PC-9 (cell line): ENCODE measurements at regions not wholly inside any gene's neighbourhood (a gene's known extent, or its start where the extent isn't known, plus 50 kb on each side); places are given as distances from the start of the nearest gene placed in this dataset.

Source experiments
- BruUV-seq: library from RNA; stranded (reverse); fragments of 400-500 nt; replicated peaks from 2 replicates; lab custom pipeline; 2021; lab: Mats Ljungman, UMichigan
- CTCF ChIA-PET: fragments of 300-600 bp; sonication (Branson Sonifier 250); formaldehyde crosslinking; loops from one replicate; lab custom pipeline; 2022; ENCODE audit warnings: antibody characterized with exemption; lab: Charles Lee
- POLR2A ChIA-PET: fragments of 300-600 bp; sonication (Branson Sonifier 250); formaldehyde crosslinking; loops from one replicate; lab custom pipeline; 2022; ENCODE audit warnings: antibody characterized with exemption; ENCODE audit not compliant: unreplicated experiment; lab: Charles Lee
- DNase-seq, 2 experiments: peaks; one replicate each; pipeline versions ENCODE4 v3.0.0 to v3.0.0-alpha.2; 2015 to 2022; ENCODE audit warnings: mixed read lengths in 1 of 2
- H2AFZ ChIP-seq: fragments of 200-600 bp; sonication (generic); 2 replicates; pipeline ENCODE4 v1.8.1; 2017; ENCODE audit warnings: antibody characterized with exemption
- H3F3A ChIP-seq: fragments of 200-600 bp; sonication (generic); 2 replicates; pipeline ENCODE4 v1.8.1; 2017; ENCODE audit warnings: antibody characterized with exemption, mild to moderate bottlenecking, low read depth; ENCODE audit not compliant: insufficient read depth
- H3K27ac ChIP-seq: fragments of 200-600 bp; sonication (generic); 2 replicates; pipeline ENCODE4 v1.6.1; 2016; ENCODE audit warnings: mixed run types
- H3K27me3 ChIP-seq: fragments of 200-600 bp; sonication (generic); 2 replicates; pipeline ENCODE4 v1.6.1; 2016; ENCODE audit warnings: low read depth, mixed run types; ENCODE audit not compliant: insufficient read depth
- H3K36me3 ChIP-seq: fragments of 200-600 bp; sonication (generic); 2 replicates; pipeline ENCODE4 v1.6.1; 2016; ENCODE audit warnings: low read depth, mixed run types
- H3K4me1 ChIP-seq: fragments of 200-600 bp; sonication (generic); replicated peaks from 2 replicates; pipeline ENCODE4 v1.6.1; 2016; ENCODE audit warnings: mixed run types; ENCODE audit not compliant: insufficient read depth
- H3K4me2 ChIP-seq: fragments of 200-600 bp; sonication (generic); 2 replicates; pipeline ENCODE4 v1.6.1; 2017; ENCODE audit warnings: mixed run types
- H3K4me3 ChIP-seq: fragments of 200-600 bp; sonication (generic); 2 replicates; pipeline ENCODE4 v1.6.1; 2016; ENCODE audit warnings: mixed run types
- H3K79me2 ChIP-seq: fragments of 200-600 bp; sonication (generic); 2 replicates; pipeline ENCODE4 v1.6.1; 2017; ENCODE audit warnings: low read depth, mixed run types
- H3K9me2 ChIP-seq: fragments of 200-600 bp; sonication (generic); 2 replicates; pipeline ENCODE4 v1.8.1; 2017; ENCODE audit warnings: mild to moderate bottlenecking; ENCODE audit not compliant: insufficient read depth
- H3K9me3 ChIP-seq: fragments of 200-600 bp; sonication (generic); 2 replicates; pipeline ENCODE4 v1.8.1; 2016; ENCODE audit warnings: low read depth; ENCODE audit not compliant: insufficient read depth
- H4K20me1 ChIP-seq: fragments of 200-600 bp; sonication (generic); 2 replicates; pipeline ENCODE4 v1.8.1; 2017; ENCODE audit not compliant: insufficient read depth
- EZH2 ChIP-seq: fragments of 200-600 bp; sonication (generic); IDR thresholded peaks from 2 replicates; pipeline ENCODE4 v1.8.0; 2017; ENCODE audit warnings: antibody characterized with exemption, low read depth
- intact Hi-C: fragments of 100-400 bp; cut with micrococcal nuclease; formaldehyde crosslinking; loops from one replicate; pipeline ENCODE4 v1.10.0; 2022; ENCODE audit not compliant: unreplicated experiment
- TF ChIP-seq, protein P1 (sequence below): fragments of 200-600 bp; sonication (generic); conservative IDR thresholded peaks from 2 replicates; pipeline ENCODE4 v1.6.1; 2017; ENCODE audit warnings: mixed run types, antibody characterized with exemption, mild to moderate bottlenecking, moderate library complexity

DNA sequence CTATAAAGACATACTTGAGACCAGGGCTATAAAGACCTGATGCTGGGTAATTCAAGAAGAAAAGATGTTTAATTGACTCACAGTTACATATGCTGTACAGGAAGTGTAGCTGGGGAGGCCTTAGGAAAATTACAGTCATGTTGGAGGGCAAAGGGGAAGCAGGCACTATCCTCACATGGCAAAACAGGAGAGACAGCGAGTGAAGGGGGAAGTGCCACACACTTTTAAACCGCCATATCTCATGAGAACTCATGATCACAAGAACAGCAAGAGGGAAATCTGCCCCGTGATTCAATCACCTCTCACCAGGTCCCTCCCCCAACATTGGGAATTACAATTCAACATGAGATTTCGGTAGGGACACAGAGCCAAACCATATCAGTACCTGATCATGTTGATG is 89.9 kb upstream of the ADAMTSL1 start:
- POLR2A ChIA-PET: no interaction called here
- Histone ChIP-seq H3K4me1 (peaks cover 9% of the 10 kb centered on the region), H3K9me2 (no peaks in the 10 kb centered on the region), H3K9me3 (no peaks in the 10 kb centered on the region), H3K36me3 (no peaks in the 10 kb centered on the region), H2AFZ (no peak overlapping the region), H3K27ac (no peak overlapping the region), H3K4me3 (no peak overlapping the region), H3K27me3 (no peaks in the 10 kb centered on the region), H3K4me2 (no peak overlapping the region), H3K79me2 (no peaks in the 10 kb centered on the region), H3F3A (no peaks in the 10 kb centered on the region), H4K20me1 (no peaks in the 10 kb centered on the region)
- intact Hi-C loops: no loop called here
- CTCF ChIA-PET: no interaction called here
- BruUV-seq: no TSS peak
- no peak for DNase-seq
- TF ChIP-seq, protein P1, sequence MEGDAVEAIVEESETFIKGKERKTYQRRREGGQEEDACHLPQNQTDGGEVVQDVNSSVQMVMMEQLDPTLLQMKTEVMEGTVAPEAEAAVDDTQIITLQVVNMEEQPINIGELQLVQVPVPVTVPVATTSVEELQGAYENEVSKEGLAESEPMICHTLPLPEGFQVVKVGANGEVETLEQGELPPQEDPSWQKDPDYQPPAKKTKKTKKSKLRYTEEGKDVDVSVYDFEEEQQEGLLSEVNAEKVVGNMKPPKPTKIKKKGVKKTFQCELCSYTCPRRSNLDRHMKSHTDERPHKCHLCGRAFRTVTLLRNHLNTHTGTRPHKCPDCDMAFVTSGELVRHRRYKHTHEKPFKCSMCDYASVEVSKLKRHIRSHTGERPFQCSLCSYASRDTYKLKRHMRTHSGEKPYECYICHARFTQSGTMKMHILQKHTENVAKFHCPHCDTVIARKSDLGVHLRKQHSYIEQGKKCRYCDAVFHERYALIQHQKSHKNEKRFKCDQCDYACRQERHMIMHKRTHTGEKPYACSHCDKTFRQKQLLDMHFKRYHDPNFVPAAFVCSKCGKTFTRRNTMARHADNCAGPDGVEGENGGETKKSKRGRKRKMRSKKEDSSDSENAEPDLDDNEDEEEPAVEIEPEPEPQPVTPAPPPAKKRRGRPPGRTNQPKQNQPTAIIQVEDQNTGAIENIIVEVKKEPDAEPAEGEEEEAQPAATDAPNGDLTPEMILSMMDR: no peak
- no peak for TF ChIP-seq EZH2

DNA sequence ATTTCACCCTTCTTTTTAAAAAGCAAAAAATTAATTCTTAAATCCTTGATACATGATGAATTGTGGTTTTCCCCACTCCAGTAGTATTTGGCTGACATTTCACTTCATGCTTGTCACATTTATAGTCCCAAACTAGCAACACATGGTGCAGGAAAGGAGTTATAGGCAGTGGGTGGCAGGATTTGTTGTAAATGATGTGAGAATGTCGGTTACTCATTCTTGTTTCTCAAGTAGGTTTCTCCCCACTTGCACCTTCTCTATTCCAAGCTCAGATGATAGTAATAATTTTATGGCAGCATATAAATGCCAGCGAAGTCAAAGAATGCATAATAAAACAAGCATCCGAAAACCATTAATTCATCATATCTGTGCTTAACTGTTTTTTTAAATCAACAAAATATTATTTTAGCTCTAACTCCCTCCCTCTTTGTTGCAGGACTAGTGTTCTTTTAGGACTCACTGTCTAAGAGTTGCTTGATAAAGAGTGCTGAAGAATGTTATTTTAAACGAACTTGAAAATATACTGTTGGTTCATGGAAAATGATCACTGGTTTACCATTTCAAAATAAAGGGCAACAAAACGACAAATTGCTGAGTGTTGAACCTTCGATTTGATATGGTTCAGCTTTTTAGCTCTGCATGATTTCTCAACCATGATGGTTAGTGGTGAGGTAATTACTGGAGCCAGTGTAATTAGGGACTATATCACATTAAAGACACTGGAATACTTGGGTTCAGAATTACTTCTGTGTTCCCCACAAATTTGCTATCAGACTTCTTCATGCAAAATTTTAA is 88.1 kb upstream of the ADAMTSL1 start:
- no peak overlapping the region for H3K4me3 ChIP-seq
- ChIA-PET CTCF (no interaction called here), POLR2A (no interaction called here)
- H3K79me2 ChIP-seq: no peaks in the 10 kb centered on the region
- no peak for DNase-seq
- no peak overlapping the region for H2AFZ ChIP-seq
- H3K27me3 ChIP-seq: no peaks in the 10 kb centered on the region
- no peaks in the 10 kb centered on the region for H3K4me1 ChIP-seq
- no peak overlapping the region for H3K27ac ChIP-seq
- no peak overlapping the region for H3K4me2 ChIP-seq
- H3F3A ChIP-seq: no peaks in the 10 kb centered on the region
- H4K20me1 ChIP-seq: no peaks in the 10 kb centered on the region
- TF ChIP-seq EZH2: no peak
- TF ChIP-seq, protein P1: no peak
- intact Hi-C loops: no loop called here
- no TSS peak for BruUV-seq
- H3K9me3 ChIP-seq: no peaks in the 10 kb centered on the region
- H3K36me3 ChIP-seq: no peaks in the 10 kb centered on the region
- H3K9me2 ChIP-seq: no peaks in the 10 kb centered on the region

DNA sequence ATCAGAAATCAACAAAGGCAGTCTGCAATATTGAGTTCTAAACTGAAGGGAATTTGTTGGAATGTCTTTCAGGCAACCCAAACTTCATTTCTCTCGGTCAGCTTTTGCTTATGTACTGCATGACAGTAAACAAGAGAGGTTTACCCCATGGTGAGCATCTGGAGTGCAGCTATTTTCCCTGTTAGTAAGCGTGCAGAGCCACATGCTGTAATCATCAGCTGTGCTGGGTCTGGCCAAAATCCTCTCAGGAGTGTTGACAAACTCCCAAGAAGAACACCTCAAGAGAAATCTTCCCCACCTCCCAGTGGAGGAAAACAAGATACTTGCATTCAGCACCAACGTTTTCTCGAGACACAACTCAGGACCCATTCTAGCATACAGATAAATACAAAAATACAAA is 83.6 kb upstream of the ADAMTSL1 start:
- TF ChIP-seq EZH2: no peak
- TF ChIP-seq, protein P1: no peak

More for the DNA sequence above, 83.6 kb upstream of the ADAMTSL1 start:
- Histone ChIP-seq H2AFZ (no peak overlapping the region), H3K36me3 (no peaks in the 10 kb centered on the region), H3F3A (peaks cover 24% of the 10 kb centered on the region; the same call in 1 of the 2 replicates), H4K20me1 (no peaks in the 10 kb centered on the region), H3K9me2 (no peaks in the 10 kb centered on the region), H3K27me3 (no peaks in the 10 kb centered on the region), H3K4me3 (no peak overlapping the region), H3K9me3 (no peaks in the 10 kb centered on the region), H3K79me2 (no peaks in the 10 kb centered on the region), H3K4me1 (peaks cover 28% of the 10 kb centered on the region), H3K4me2 (no peak overlapping the region), H3K27ac (no peak overlapping the region)
- no peak for DNase-seq
- POLR2A ChIA-PET: no interaction called here
- BruUV-seq: no TSS peak
- intact Hi-C loops: no loop called here
- CTCF ChIA-PET: no interaction called here
